Activated CD4-positive, alpha-beta T cell treated with anti-CD3 and anti-CD28 coated beads, Interleukin-2, amount 10 ng/mL, durations not matched to agents 7 days and 5 days (primary cell): ENCODE measurements at regions not wholly inside any gene's neighbourhood (a gene's known extent, or its start where the extent isn't known, plus 50 kb on each side); places are given as distances from the start of the nearest gene placed in this dataset.

Experiments used
- CTCF ChIA-PET: fragments of 350-600 bp; sonication (Branson Sonifier 250); formaldehyde crosslinking; loops from one replicate; lab custom pipeline; 2021; ENCODE audit warnings: antibody characterized with exemption; lab: Charles Lee
- POLR2A ChIA-PET: fragments of 350-600 bp; sonication (Branson Sonifier 250); formaldehyde crosslinking; loops from one replicate; lab custom pipeline; 2021; ENCODE audit warnings: antibody characterized with exemption; lab: Charles Lee
- DNase-seq: peaks from one replicate; pipeline ENCODE4 v3.0.0-alpha.2; 2020
- H3K27ac Mint-ChIP-seq: one replicate; pipeline ENCODE4 v1.8.0; 2021; ENCODE audit warnings: mild to moderate bottlenecking, moderate library complexity, mixed read lengths
- H3K27me3 Mint-ChIP-seq: one replicate; pipeline ENCODE4 v1.8.0; 2021; ENCODE audit warnings: mixed read lengths
- H3K36me3 Mint-ChIP-seq: one replicate; pipeline ENCODE4 v1.8.0; 2021; ENCODE audit warnings: low read depth, mixed read lengths
- H3K4me1 Mint-ChIP-seq: one replicate; pipeline ENCODE4 v1.8.0; 2021; ENCODE audit warnings: mixed read lengths
- H3K4me3 Mint-ChIP-seq: one replicate; pipeline ENCODE4 v1.8.0; 2021; ENCODE audit warnings: mild to moderate bottlenecking, moderate library complexity, mixed read lengths
- H3K9me3 Mint-ChIP-seq: one replicate; pipeline ENCODE4 v1.8.0; 2021; ENCODE audit warnings: mixed read lengths

- peaks cover 2% of the 10 kb centered on the region for H3K4me1 Mint-ChIP-seq
- no peaks in the 10 kb centered on the region for H3K9me3 Mint-ChIP-seq
- H3K4me3 Mint-ChIP-seq = no peak overlapping the region
- peaks cover 43% of the 10 kb centered on the region for H3K36me3 Mint-ChIP-seq
- no peaks in the 10 kb centered on the region for H3K27me3 Mint-ChIP-seq
- H3K27ac Mint-ChIP-seq = no peak overlapping the region
- POLR2A ChIA-PET = no interaction called here
- no peak for DNase-seq
- CTCF ChIA-PET = no interaction called here
These were observed 57.1 kb upstream of the CD302 start for GRCh38 chr2:159855143-159855542.

GRCh38 chr2:159854481-159854880 lies 56.5 kb upstream of the CD302 start:
- ChIA-PET CTCF (no interaction called here), POLR2A (no interaction called here)
- H3K9me3 Mint-ChIP-seq = no peaks in the 10 kb centered on the region
- peaks cover 2% of the 10 kb centered on the region for H3K4me1 Mint-ChIP-seq
- H3K36me3 Mint-ChIP-seq = peaks cover 42% of the 10 kb centered on the region
- no peak overlapping the region for H3K4me3 Mint-ChIP-seq
- H3K27me3 Mint-ChIP-seq = no peaks in the 10 kb centered on the region
- H3K27ac Mint-ChIP-seq = no peak overlapping the region
- no peak for DNase-seq

DNA sequence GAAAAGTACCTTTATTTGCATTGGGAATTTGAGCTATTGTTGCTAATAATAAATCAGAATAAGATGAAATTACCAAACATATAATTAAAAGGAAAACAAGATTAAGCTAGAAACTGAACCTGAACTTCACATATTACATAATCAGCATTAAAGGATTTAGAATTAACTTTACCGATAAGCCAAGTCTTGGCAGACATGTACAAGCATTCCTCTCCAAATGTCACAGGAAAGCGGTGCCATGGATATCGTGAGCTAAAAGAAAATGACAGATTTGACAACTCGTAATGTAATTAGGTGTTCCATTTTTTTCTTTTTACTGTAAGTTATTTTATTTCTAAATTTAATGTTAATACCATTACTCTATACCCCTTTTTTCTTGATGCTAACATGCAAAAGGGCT lies 55.1 kb upstream of the CD302 start:
- Mint-ChIP-seq H3K27me3 (no peaks in the 10 kb centered on the region), H3K36me3 (peaks cover 42% of the 10 kb centered on the region), H3K4me3 (no peak overlapping the region), H3K9me3 (no peaks in the 10 kb centered on the region), H3K4me1 (no peaks in the 10 kb centered on the region), H3K27ac (no peak overlapping the region)
- ChIA-PET CTCF (interaction anchor here (0.9 kb wide), 1 partner anchor 9 kb away, joined by 3 read pairs; no protein-coding TSS in a partner anchor), POLR2A (no interaction called here)
- no peak for DNase-seq

- no peak for DNase-seq
- CTCF ChIA-PET = interaction anchor here (0.6 kb wide), 1 partner anchor 139 kb away, joined by 4 read pairs; the partner anchor contains the start of gene MARCHF7
- H3K36me3 Mint-ChIP-seq = peaks cover 45% of the 10 kb centered on the region
- no peak overlapping the region for H3K27ac Mint-ChIP-seq
- H3K4me1 Mint-ChIP-seq = no peaks in the 10 kb centered on the region
- no peaks in the 10 kb centered on the region for H3K27me3 Mint-ChIP-seq
- no peak overlapping the region for H3K4me3 Mint-ChIP-seq
- no peaks in the 10 kb centered on the region for H3K9me3 Mint-ChIP-seq
- POLR2A ChIA-PET = no interaction called here
These were observed 53.9 kb upstream of the CD302 start for GRCh38 chr2:159851941-159852340.

- peaks cover 45% of the 10 kb centered on the region for H3K36me3 Mint-ChIP-seq
These were observed 52.8 kb upstream of the CD302 start for GRCh38 chr2:159850789-159851188.

DNA sequence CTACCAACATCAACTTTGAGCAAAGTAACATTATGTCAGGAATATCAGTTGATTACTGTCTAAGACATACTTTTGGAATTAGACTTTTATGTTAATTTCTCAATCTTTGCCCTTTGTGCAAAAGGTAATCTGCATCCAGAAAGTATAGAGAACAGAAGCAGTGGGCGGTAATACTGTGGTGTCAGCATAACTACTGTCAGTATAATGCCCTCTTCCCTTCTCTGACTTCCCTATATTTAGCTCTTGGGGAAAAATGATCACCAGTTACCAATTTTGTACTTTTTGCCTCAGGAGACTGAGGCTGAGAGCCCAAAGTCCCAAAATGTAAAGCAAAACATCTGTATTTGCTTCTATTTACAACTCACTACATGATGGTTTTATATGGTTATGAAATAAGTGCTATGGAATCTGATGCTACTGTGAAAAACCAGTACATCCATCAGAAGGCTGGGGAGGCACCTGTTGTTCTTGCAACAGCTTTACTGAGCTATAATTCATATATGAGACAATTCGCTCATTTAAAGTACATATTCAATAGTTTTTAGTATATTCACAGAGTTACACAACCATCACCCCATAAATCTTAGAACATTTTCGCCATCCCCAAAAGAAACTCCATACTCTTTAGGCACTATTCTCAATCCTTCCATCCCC lies 51.3 kb upstream of the CD302 start:
- H3K4me1 Mint-ChIP-seq = no peaks in the 10 kb centered on the region
- no peak overlapping the region for H3K27ac Mint-ChIP-seq
- H3K9me3 Mint-ChIP-seq = no peaks in the 10 kb centered on the region
- POLR2A ChIA-PET = no interaction called here
- CTCF ChIA-PET = no interaction called here
- H3K27me3 Mint-ChIP-seq = no peaks in the 10 kb centered on the region
- no peak for DNase-seq
- peaks cover 41% of the 10 kb centered on the region for H3K36me3 Mint-ChIP-seq
- no peak overlapping the region for H3K4me3 Mint-ChIP-seq

More at GRCh38 chr2:159850789-159851188, 52.8 kb upstream of the CD302 start:
- Mint-ChIP-seq H3K27ac (no peak overlapping the region), H3K4me1 (no peaks in the 10 kb centered on the region), H3K4me3 (no peak overlapping the region), H3K9me3 (no peaks in the 10 kb centered on the region), H3K27me3 (no peaks in the 10 kb centered on the region)
- POLR2A ChIA-PET = no interaction called here
- DNase-seq = no peak
- CTCF ChIA-PET = no interaction called here
